ENCODE measurements at regions not wholly inside any gene's neighbourhood (a gene's known extent, or its start where the extent isn't known, plus 50 kb on each side); places are given as distances from the start of the nearest gene placed in this dataset.

DNA sequence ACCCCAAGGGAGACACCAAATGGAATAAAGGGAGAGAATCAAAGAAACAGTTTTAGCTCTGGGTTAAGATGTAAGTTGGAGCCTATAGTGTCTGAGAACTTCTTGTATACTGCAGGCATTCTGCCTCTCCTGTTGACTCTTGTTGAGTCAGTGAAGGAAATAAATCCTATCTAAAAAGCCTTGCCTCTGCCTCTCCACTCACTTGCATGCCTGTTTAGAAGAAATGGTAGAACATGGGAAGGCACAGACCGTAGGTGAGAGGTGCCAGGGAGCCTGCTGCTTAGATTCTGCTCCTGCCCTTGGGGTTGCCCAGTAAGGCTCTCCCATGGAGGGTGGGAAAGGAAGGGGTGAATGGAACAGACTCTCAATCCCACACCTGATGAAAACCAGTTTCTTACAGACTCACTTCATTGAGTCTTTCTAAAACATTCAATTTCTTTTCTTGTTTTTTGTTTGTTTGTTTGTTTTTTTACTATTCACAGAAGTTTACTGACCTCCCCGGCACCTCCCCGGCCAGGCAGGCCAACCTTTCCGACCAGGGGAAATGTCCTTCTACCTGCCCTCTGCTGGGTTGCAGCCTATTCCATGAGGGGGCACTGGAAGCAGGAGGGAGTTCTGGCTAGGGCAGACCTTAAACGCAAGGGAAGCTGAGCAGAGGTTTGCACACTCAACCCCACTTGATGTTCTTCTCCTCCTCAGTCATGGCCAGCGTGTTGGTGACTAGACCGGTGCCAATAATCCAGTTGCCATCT, 211.7 kb upstream of the WSB1 start:
- H3K4me3 ChIP-seq (ENCODE audit: low read depth, low read length): no peak overlapping the region
- TF ChIP-seq, protein P1, sequence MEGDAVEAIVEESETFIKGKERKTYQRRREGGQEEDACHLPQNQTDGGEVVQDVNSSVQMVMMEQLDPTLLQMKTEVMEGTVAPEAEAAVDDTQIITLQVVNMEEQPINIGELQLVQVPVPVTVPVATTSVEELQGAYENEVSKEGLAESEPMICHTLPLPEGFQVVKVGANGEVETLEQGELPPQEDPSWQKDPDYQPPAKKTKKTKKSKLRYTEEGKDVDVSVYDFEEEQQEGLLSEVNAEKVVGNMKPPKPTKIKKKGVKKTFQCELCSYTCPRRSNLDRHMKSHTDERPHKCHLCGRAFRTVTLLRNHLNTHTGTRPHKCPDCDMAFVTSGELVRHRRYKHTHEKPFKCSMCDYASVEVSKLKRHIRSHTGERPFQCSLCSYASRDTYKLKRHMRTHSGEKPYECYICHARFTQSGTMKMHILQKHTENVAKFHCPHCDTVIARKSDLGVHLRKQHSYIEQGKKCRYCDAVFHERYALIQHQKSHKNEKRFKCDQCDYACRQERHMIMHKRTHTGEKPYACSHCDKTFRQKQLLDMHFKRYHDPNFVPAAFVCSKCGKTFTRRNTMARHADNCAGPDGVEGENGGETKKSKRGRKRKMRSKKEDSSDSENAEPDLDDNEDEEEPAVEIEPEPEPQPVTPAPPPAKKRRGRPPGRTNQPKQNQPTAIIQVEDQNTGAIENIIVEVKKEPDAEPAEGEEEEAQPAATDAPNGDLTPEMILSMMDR (IDR thresholded peaks at IDR 0.05; ENCODE audit: borderline replicate concordance, insufficient read depth, low read depth, low read length): no peak

DNA sequence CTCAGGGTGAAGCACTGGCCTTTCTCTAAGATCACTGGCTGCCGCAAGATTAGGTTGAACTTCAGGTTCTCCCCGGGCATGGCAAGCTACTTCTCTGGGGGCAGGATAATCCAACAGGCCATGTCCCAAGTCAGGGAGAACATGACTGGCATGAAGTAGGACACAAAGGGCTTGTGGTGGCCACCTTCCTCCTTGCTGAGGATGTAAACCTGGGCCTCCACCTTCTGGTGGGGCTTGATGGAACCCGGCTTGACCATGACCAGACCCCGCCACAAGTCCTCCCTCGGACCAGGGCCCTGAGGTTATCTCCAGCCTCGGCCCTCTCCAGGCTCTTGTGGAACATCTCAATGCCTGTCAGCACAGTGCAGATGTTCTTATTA, 211.1 kb upstream of the WSB1 start:
- H3K4me3 ChIP-seq (ENCODE audit: low read depth, low read length): no peak overlapping the region
- TF ChIP-seq, protein P1 (IDR thresholded peaks at IDR 0.05; ENCODE audit: borderline replicate concordance, insufficient read depth, low read depth, low read length): no peak

DNA sequence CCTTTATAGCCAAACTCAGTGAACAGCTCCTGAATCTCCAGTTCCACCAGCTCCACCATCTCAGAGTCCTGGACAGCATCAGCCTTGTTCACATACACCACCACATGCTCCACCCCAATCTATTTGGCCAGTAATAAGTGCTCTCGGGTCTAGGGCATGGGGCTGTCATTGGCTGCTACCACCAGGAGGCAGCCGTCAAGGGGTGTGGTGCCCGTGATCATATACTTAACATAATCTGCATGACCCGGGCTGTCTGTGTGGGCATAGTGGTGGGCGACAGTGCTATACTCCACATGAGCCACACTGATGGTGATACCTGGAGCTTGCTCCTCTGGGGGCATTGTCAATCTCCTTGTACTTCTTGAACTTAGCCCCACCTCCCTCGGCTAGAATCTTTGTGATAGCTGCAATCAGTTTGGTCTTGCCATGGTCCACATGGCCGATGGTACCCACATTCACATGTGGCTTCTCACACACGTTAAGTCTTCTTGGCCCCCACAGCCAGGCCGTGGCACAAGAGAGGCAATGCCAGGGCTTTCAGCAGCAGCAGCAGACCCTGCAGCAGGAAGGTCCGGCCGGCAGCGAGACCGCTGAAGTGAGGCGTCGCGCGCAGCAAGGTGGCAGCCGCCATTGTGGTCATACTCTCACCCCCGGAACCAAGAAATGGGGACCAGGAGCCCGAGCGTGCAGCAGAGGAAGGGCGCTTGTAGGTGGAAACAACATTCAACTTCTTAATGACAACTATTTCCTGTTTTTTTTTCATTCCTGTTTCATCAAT, 210.3 kb upstream of the WSB1 start:
- TF ChIP-seq, protein P1 (IDR thresholded peaks at IDR 0.05; ENCODE audit: borderline replicate concordance, insufficient read depth, low read depth, low read length): no peak
- no peak overlapping the region for H3K4me3 ChIP-seq (ENCODE audit: low read depth, low read length)

DNA sequence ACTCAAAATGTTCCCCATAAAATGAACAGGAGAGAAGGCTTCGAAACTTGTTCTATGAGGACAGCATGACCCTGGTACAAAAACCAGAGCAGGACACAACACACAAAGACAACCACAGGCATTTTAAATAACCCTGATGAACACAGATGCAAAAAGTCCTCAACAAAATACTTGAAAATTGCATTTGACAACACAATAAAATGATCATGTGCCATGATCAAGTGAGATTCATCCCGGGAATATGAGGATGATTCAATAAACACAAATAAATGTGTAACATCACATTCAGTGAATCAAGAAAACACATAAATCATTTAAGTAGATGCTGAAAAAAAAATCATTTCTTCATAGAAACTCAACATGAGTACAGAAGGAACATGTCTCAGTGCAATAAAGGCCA, 208.4 kb upstream of the WSB1 start:
- TF ChIP-seq, protein P1 (IDR thresholded peaks at IDR 0.05; ENCODE audit: borderline replicate concordance, insufficient read depth, low read depth, low read length): no peak
- no peak overlapping the region for H3K4me3 ChIP-seq (ENCODE audit: low read depth, low read length)

DNA sequence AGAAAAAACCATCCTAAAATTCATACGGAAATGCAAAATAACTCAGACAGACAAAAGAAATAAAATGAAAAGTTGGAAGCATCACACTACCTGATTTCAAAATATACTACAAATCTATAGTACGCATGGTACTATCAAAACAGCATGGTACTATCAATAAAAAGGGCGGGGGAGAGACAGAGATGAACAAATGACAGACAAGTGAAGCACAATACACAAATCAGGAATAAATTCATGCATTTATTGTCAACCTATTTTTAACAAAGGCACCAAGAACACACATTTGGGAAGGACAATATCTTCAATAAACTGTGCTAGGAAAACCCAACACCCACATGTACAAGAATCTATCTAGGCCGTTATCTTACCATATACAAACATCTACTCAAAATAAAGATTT, 207.4 kb upstream of the WSB1 start:
- TF ChIP-seq, protein P1 (IDR thresholded peaks at IDR 0.05; ENCODE audit: borderline replicate concordance, insufficient read depth, low read depth, low read length): no peak
- H3K4me3 ChIP-seq (ENCODE audit: low read depth, low read length): no peak overlapping the region

DNA sequence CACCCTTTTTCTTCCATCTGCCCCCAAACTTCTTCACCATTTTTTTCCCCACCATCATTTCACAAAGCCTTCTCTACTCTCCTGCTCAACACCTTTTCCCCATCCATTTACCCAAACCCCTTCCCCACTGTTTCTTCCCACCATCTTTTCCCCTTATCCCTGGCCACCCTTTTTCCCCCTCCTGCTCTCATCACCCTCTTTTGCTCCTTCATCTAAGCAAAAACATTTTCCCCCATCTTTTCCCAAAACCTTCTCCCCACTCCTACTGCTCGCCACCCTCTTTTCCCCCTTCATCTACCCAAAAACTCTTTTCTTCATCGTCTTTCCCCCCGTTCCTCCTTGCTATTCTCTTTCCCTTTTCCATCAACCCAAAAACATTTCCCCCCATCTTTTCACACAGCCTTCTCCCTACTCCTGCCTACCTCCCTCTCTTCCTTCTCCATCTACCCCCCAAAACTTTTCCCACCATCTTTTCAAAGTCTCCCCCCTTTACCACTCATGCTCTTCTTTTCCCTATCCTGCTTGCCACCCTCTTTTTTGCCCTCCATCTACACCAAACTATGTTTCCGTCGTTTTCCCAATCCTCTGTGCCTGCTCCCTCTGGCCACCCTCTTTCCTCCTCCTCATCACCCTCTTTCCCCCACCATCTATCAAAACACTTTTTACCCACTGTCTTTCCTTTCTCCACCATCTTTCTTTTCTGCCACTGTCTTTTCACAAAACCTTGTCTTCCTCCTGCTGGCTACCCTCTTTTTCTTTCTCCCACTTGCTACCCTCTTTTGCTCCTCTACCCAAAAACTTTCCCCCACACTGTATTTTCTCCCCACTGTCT, 205.8 kb upstream of the WSB1 start:
- TF ChIP-seq, protein P1 (IDR thresholded peaks at IDR 0.05; ENCODE audit: borderline replicate concordance, insufficient read depth, low read depth, low read length): no peak
- H3K4me3 ChIP-seq (ENCODE audit: low read depth, low read length): no peak overlapping the region

Data from GM12875 (cell line).